GM10266 (cell line): ENCODE measurements at regions not wholly inside any gene's neighbourhood (a gene's known extent, or its start where the extent isn't known, plus 50 kb on each side); places are given as distances from the start of the nearest gene placed in this dataset.

Experiments
- DNase-seq: peaks from one replicate; pipeline ENCODE4 v3.0.0; 2012; ENCODE audit errors: extremely low spot score
- CTCF ChIP-seq: IDR thresholded peaks from 2 replicates; pipeline ENCODE4 v1.5.1; 2012; ENCODE audit warnings: mild to moderate bottlenecking, low read depth; ENCODE audit not compliant: control insufficient read depth, insufficient read depth; ENCODE audit errors: missing control alignments

- DNase-seq: no peak
- no peak for TF ChIP-seq CTCF
These were observed 108.9 kb downstream of the EDEM1 start for GRCh38 chr3:5296362-5296761.

GRCh38 chr3:5297895-5298294 lies 110.4 kb downstream of the EDEM1 start:
- TF ChIP-seq CTCF: no peak

GRCh38 chr3:5298453-5298852 lies 110.9 kb downstream of the EDEM1 start:
- DNase-seq: peak; percentile 63
- TF ChIP-seq CTCF: no peak

More at GRCh38 chr3:5297895-5298294, 110.4 kb downstream of the EDEM1 start:
- DNase-seq: no peak

GRCh38 chr3:5299161-5299560 lies 111.7 kb downstream of the EDEM1 start:
- TF ChIP-seq CTCF: no peak

GRCh38 chr3:5300638-5301037 lies 113.1 kb downstream of the EDEM1 start:
- no peak for TF ChIP-seq CTCF
- DNase-seq: no peak

More at GRCh38 chr3:5299161-5299560, 111.7 kb downstream of the EDEM1 start:
- no peak for DNase-seq

- TF ChIP-seq CTCF: no peak
- DNase-seq: no peak
These were observed 114.3 kb downstream of the EDEM1 start for GRCh38 chr3:5301651-5302297.

- DNase-seq: no peak
- no peak for TF ChIP-seq CTCF
These were observed 115.2 kb downstream of the EDEM1 start for GRCh38 chr3:5302661-5303060.
